GM12878 (cell line): ENCODE measurements at regions not wholly inside any gene's neighbourhood (a gene's known extent, or its start where the extent isn't known, plus 50 kb on each side); places are given as distances from the start of the nearest gene placed in this dataset.

Source experiments
- ATAC-seq: fragments of 200-7000 bp; cut with Tn5 transposase; 3 replicates; pipeline ENCODE4 v1.9.1; 2020; ENCODE audit warnings: mild to moderate bottlenecking, moderate library complexity
- BruUV-seq: library from RNA; stranded (reverse); fragments of 400-500 nt; replicated peaks from 2 replicates; lab custom pipeline; 2021; lab: Mats Ljungman, UMichigan
- CTCF ChIA-PET: fragments of 300-600 bp; sonication (Branson Sonifier 250); formaldehyde crosslinking; extraction: SDS; loops from one replicate; lab custom pipeline; 2021; ENCODE audit warnings: inconsistent platforms; lab: Yijun Ruan, JAX
- POLR2A ChIA-PET: fragments of 350-600 bp; formaldehyde crosslinking; extraction: SDS; loops from one replicate; lab custom pipeline; 2021; ENCODE audit warnings: inconsistent platforms; lab: Charles Lee
- RAD21 ChIA-PET: fragments of 300-600 bp; sonication (Branson Sonifier 250); formaldehyde crosslinking; loops from one replicate; lab custom pipeline; 2023; ENCODE audit warnings: antibody characterized with exemption; ENCODE audit not compliant: unreplicated experiment; lab: Charles Lee
- SMC1A ChIA-PET: fragments of 300-600 bp; sonication (Branson Sonifier 250); formaldehyde crosslinking; loops from one replicate; lab custom pipeline; 2023; ENCODE audit not compliant: unreplicated experiment, uncharacterized antibody; lab: Charles Lee
- DNase-seq: peaks from one replicate; pipeline ENCODE4 v3.0.0-alpha.2; 2011; ENCODE audit warnings: low read depth, low spot score
- FAIRE-seq: peaks from 3 replicates; lab custom pipeline; 2011; peaks lifted over from hg19 to GRCh38; lab: Jason Lieb, UNC
- H2AFZ ChIP-seq: 2 replicates; pipeline ENCODE4 v1.6.0; 2011; ENCODE audit warnings: low read depth, low read length, control low read depth; ENCODE audit not compliant: control insufficient read depth
- H3K27ac ChIP-seq: 2 replicates; pipeline ENCODE4 v1.5.1; 2011; ENCODE audit warnings: control low read depth; ENCODE audit not compliant: control insufficient read depth, insufficient read depth
- H3K27me3 ChIP-seq, 2 experiments: replicated peaks in 1 of 2; 2 replicates each; pipeline versions ENCODE4 v1.6.0 to v1.6.1; 2011; ENCODE audit warnings: low read length in 1 of 2; ENCODE audit not compliant: control insufficient read depth in 2 of 2, insufficient read depth in 2 of 2
- H3K36me3 ChIP-seq, 2 experiments: 2 replicates each; pipeline ENCODE4 v1.5.1; 2011; ENCODE audit warnings: low read length in 1 of 2; ENCODE audit not compliant: control insufficient read depth in 2 of 2, insufficient read depth in 2 of 2
- H3K4me1 ChIP-seq: 2 replicates; pipeline ENCODE4 v1.6.1; 2011; ENCODE audit warnings: mild to moderate bottlenecking, low read length, moderate library complexity, mixed read lengths; ENCODE audit not compliant: control insufficient read depth, insufficient read depth
- H3K4me2 ChIP-seq: 2 replicates; pipeline ENCODE4 v1.6.0; 2011; ENCODE audit warnings: control low read depth; ENCODE audit not compliant: control insufficient read depth, insufficient read depth
- H3K4me3 ChIP-seq: fragments of 200-600 bp; sonication (generic); 2 replicates; pipeline ENCODE4 v1.5.1; 2016
- H3K79me2 ChIP-seq: 2 replicates; pipeline ENCODE4 v1.6.0; 2011; ENCODE audit warnings: low read length; ENCODE audit not compliant: control insufficient read depth, insufficient read depth
- H3K9ac ChIP-seq: 2 replicates; pipeline ENCODE4 v1.8.0; 2011; ENCODE audit warnings: low read length, control low read depth, mixed read lengths; ENCODE audit not compliant: control insufficient read depth, insufficient read depth
- H3K9me3 ChIP-seq: replicated peaks from 3 replicates; pipeline ENCODE4 v1.5.1; 2011; ENCODE audit warnings: mild to moderate bottlenecking, low read length; ENCODE audit not compliant: control insufficient read depth, insufficient read depth
- H4K20me1 ChIP-seq: 2 replicates; pipeline ENCODE4 v1.6.0; 2011; ENCODE audit not compliant: control insufficient read depth, insufficient read depth
- ASH2L ChIP-seq: fragments of 300-600, 200-600 bp; sonication (generic); IDR thresholded peaks from 2 replicates; pipeline ENCODE4 v1.6.1; 2017; ENCODE audit warnings: low read depth, mild to moderate bottlenecking, borderline replicate concordance
- BACH1 ChIP-seq: fragments of 450-650 bp; IDR thresholded peaks from 2 replicates; pipeline ENCODE4 v1.6.1; 2017; ENCODE audit warnings: mild to moderate bottlenecking, borderline replicate concordance
- BCL3 ChIP-seq: IDR thresholded peaks from 2 replicates; pipeline ENCODE4 v1.6.1; 2011; ENCODE audit warnings: borderline replicate concordance, low read depth, mild to moderate bottlenecking, moderate library complexity, low read length; ENCODE audit not compliant: insufficient read depth, poor library complexity, severe bottlenecking
- BMI1 ChIP-seq: fragments of 450-650 bp; IDR thresholded peaks from 2 replicates; pipeline ENCODE4 v1.6.1; 2016; ENCODE audit warnings: mild to moderate bottlenecking, moderate library complexity, borderline replicate concordance
- EP300 ChIP-seq, 2 experiments: fragments of 150-350 bp in 1 of 2; IDR thresholded peaks; 2 replicates each; pipeline ENCODE4 v1.6.1; 2011 to 2012; ENCODE audit warnings: low read depth in 2 of 2, low read length in 2 of 2, borderline replicate concordance in 1 of 2, improper control_type of control experiment in 1 of 2, inconsistent platforms in 1 of 2; ENCODE audit not compliant: control insufficient read depth in 1 of 2
- HDAC6 ChIP-seq: fragments of 200-600 bp; sonication (generic); IDR thresholded peaks from one replicate; pipeline ENCODE4 v1.8.0; 2017; ENCODE audit warnings: antibody characterized with exemption; ENCODE audit not compliant: unreplicated experiment
- HDGF ChIP-seq: fragments of 450-650 bp; IDR thresholded peaks from 2 replicates; pipeline ENCODE4 v1.6.1; 2016; ENCODE audit warnings: antibody characterized with exemption
- NRF1 ChIP-seq: conservative IDR thresholded peaks from 2 replicates; pipeline ENCODE4 v1.6.1; 2011; ENCODE audit warnings: mild to moderate bottlenecking, low read depth, low read length, improper control_type of control experiment
- WRNIP1 ChIP-seq: IDR thresholded peaks from 2 replicates; pipeline ENCODE4 v1.6.1; 2011; ENCODE audit warnings: low read depth, low read length, improper control_type of control experiment, borderline replicate concordance
- ZNF592 ChIP-seq: fragments of 450-650 bp; IDR thresholded peaks from 2 replicates; pipeline ENCODE4 v1.6.1; 2017; ENCODE audit warnings: mild to moderate bottlenecking, moderate library complexity
- WGBS: methylation state at CpG from one replicate; pipeline ENCODE4 v1.1.6; 2016; ENCODE audit warnings: low lambda C conversion rate; ENCODE audit not compliant: insufficient replicate concordance, insufficient coverage; ENCODE audit errors: missing lambda C conversion rate; 5-methylcytosine and 5-hydroxymethylcytosine counted together
- in situ Hi-C: fragments of 300-500 bp; cut with MboI; formaldehyde crosslinking; loops from 9 replicates; pipeline ENCODE4 v1.14.3; 2018; ENCODE audit warnings: mixed read lengths
- intact Hi-C: fragments of 100-400 bp; cut with micrococcal nuclease; formaldehyde crosslinking; loops from one replicate; pipeline ENCODE4 v1.14.2; 2022; ENCODE audit not compliant: unreplicated experiment

GRCh38 chr12:91328451-91328850, 145.8 kb upstream of the DCN start:
- no peaks in the 10 kb centered on the region for H3K79me2 ChIP-seq
- intact Hi-C loops (loop anchor here (5.0 to 10.0 kb wide), 2 partner anchors 216 to 384 kb away; partner anchors contain the start of gene LUM), in situ Hi-C loops (loop anchor here (10.0 kb wide), 1 partner anchor 344 kb away; no protein-coding TSS in a partner anchor)
- no peak overlapping the region for H2AFZ ChIP-seq
- H3K9ac ChIP-seq, result no peak overlapping the region
- CTCF ChIA-PET, result interaction anchor here (1.0 to 4.0 kb wide), 7 partner anchors 12 to 383 kb away, joined by 3 to 27 read pairs (median 5); partner anchors contain the start of gene LUM
- no peak for TF ChIP-seq HDAC6
- TF ChIP-seq EP300 (IDR thresholded peaks at IDR 0.05; ENCODE audit: borderline replicate concordance in 1 of 2, control insufficient read depth in 1 of 2, low read depth in 2 of 2, low read length in 2 of 2), result no peak
- TF ChIP-seq HDGF, result no peak
- no peak for TF ChIP-seq BACH1
- TF ChIP-seq BMI1, result no peak
- ATAC-seq (no peak), FAIRE-seq (no peak), DNase-seq (no peak)
- 20% methylated on average over 3 of the region's 3 CpGs for WGBS
- H3K36me3 ChIP-seq, result no peaks in the 10 kb centered on the region
- no peaks in the 10 kb centered on the region for H3K9me3 ChIP-seq
- no peak overlapping the region for H3K4me2 ChIP-seq
- no peak overlapping the region for H3K27ac ChIP-seq
- H3K27me3 ChIP-seq, result no peaks in the 10 kb centered on the region
- H3K4me1 ChIP-seq, result no peaks in the 10 kb centered on the region
- no peak overlapping the region for H3K4me3 ChIP-seq
- RAD21 ChIA-PET, result interaction anchor here (1.0 to 2.9 kb wide), 2 partner anchors 219 to 383 kb away, joined by 3 to 15 read pairs; no protein-coding TSS in a partner anchor
- SMC1A ChIA-PET, result interaction anchor here (0.9 to 1.8 kb wide), 6 partner anchors 46 to 382 kb away, joined by 3 to 5 read pairs (median 3); no protein-coding TSS in a partner anchor
- no peaks in the 10 kb centered on the region for H4K20me1 ChIP-seq
- POLR2A ChIA-PET, result no interaction called here
- BruUV-seq, result no TSS peak

- H3K4me1 ChIP-seq, result no peaks in the 10 kb centered on the region
- no peaks in the 10 kb centered on the region for H3K36me3 ChIP-seq
- CTCF ChIA-PET, result interaction anchor here (0.6 to 4.0 kb wide), 9 partner anchors 11 to 382 kb away, joined by 3 to 27 read pairs (median 4); partner anchors contain the start of gene LUM
- no peak overlapping the region for H2AFZ ChIP-seq
- H4K20me1 ChIP-seq, result no peaks in the 10 kb centered on the region
- no peak overlapping the region for H3K4me3 ChIP-seq
- DNase-seq (no peak), FAIRE-seq (no peak), ATAC-seq (no peak)
- SMC1A ChIA-PET, result interaction anchor here (0.9 to 1.8 kb wide), 7 partner anchors 38 to 382 kb away, joined by 3 to 5 read pairs (median 3); no protein-coding TSS in a partner anchor
- H3K4me2 ChIP-seq, result no peak overlapping the region
- intact Hi-C loops (loop anchor here (2.0 to 10.0 kb wide), 3 partner anchors 149 to 383 kb away; partner anchors contain the start of gene LUM), in situ Hi-C loops (loop anchor here (10.0 kb wide), 1 partner anchor 343 kb away; no protein-coding TSS in a partner anchor)
- no peaks in the 10 kb centered on the region for H3K79me2 ChIP-seq
- no TSS peak for BruUV-seq
- RAD21 ChIA-PET, result interaction anchor here (1.0 to 2.9 kb wide), 2 partner anchors 218 to 382 kb away, joined by 3 to 15 read pairs; no protein-coding TSS in a partner anchor
- POLR2A ChIA-PET, result no interaction called here
- 30% methylated on average over 3 of the region's 3 CpGs for WGBS
- no peak overlapping the region for H3K9ac ChIP-seq
- H3K27me3 ChIP-seq, result no peaks in the 10 kb centered on the region
- no peaks in the 10 kb centered on the region for H3K9me3 ChIP-seq
- no peak overlapping the region for H3K27ac ChIP-seq
- TF ChIP-seq NRF1, result no peak
- no peak for TF ChIP-seq ASH2L
- TF ChIP-seq WRNIP1, result no peak
- no peak for TF ChIP-seq ZNF592
- TF ChIP-seq BCL3, result no peak
Measured at GRCh38 chr12:91327889-91328288, 145.3 kb upstream of the DCN start.
